ENCODE measurements at regions not wholly inside any gene's neighbourhood (a gene's known extent, or its start where the extent isn't known, plus 50 kb on each side); places are given as distances from the start of the nearest gene placed in this dataset.

GRCh38 chr2:195471163-195471562, 185.9 kb upstream of the SLC39A10 start:
- TF ChIP-seq CTCF (conservative IDR thresholded peaks at IDR 0.05; ENCODE audit: low read length) (no peak), EZH2phosphoT487 (IDR thresholded peaks at IDR 0.05; ENCODE audit: borderline replicate concordance, low read depth, low read length) (no peak)
